CD4-positive, alpha-beta T cell treated with Interleukin-17A for 1 hour (primary cell): ENCODE measurements at regions not wholly inside any gene's neighbourhood (a gene's known extent, or its start where the extent isn't known, plus 50 kb on each side); places are given as distances from the start of the nearest gene placed in this dataset.

Experiments used
- DNase-seq: peaks from one replicate; pipeline ENCODE4 v3.0.0-alpha.2; 2020

GRCh38 chr6:25166955-25167748 lies 112.0 kb upstream of the CARMIL1 start:
- DNase-seq: no peak

- DNase-seq: no peak
Measured at GRCh38 chr6:25167961-25168360, 111.2 kb upstream of the CARMIL1 start.

DNA sequence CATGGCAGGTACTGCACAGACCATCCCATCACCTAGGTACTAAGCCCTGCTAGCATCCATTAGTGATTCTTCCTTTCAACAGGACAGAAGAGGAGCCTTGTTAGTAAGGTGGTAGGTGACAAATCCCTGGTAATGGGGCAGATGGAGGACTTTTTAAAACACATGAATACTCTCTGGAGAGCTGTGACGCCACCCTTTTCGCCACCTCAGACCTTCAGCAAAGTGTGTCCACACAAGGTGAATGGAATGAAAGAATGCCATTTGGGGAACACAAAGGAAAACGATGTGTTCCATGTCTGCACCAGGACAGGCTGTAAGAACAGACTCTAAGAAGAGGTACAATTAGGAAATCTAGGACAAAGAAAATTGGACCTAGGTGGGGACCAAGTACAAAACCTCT lies 110.5 kb upstream of the CARMIL1 start:
- no peak for DNase-seq

DNA sequence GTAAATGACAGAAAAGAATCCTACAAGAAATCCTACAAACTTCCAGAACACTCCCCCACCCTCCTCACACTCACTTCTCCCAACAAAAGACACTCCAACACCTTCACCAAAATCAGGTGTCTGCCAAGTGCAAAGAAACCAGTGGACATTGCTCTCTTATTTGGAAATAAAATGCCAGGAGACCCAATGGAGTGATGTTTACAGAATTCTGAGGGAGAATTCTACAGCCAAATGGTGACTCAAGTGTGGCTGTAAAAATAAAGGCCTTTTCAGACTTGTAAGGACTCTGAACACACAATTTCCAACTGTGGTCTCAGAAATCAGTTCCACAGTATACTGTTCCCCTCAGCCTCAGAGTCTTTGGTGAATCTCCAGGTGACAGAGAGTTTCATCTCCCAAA lies 109.6 kb upstream of the CARMIL1 start:
- no peak for DNase-seq

DNA sequence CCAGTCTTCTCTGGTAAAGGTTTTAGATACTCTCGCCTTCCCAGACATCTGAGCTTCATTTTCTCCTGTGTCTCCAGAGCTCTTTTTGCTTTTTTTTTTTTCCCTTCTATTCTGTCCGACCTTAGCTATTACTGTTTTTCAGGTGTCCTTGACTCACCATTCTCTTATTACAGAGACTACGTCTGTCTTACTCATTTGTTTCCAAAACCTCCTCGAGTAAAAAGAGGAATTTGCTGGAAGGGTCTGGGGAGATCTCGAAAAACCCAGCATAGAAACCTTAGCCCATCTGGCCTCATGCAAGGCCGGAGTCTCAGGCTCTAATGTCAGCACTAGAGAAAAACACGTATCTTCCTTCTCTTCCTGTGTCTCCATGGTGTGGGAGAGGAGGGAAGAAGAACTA lies 109.2 kb upstream of the CARMIL1 start:
- DNase-seq: no peak

- no peak for DNase-seq
Measured at GRCh38 chr6:25170640-25171039, 108.5 kb upstream of the CARMIL1 start.

GRCh38 chr6:25171301-25171700 lies 107.9 kb upstream of the CARMIL1 start:
- no peak for DNase-seq

- DNase-seq: no peak
Measured at GRCh38 chr6:25172819-25173218, 106.4 kb upstream of the CARMIL1 start.

GRCh38 chr6:25173246-25173645 lies 105.9 kb upstream of the CARMIL1 start:
- no peak for DNase-seq

DNA sequence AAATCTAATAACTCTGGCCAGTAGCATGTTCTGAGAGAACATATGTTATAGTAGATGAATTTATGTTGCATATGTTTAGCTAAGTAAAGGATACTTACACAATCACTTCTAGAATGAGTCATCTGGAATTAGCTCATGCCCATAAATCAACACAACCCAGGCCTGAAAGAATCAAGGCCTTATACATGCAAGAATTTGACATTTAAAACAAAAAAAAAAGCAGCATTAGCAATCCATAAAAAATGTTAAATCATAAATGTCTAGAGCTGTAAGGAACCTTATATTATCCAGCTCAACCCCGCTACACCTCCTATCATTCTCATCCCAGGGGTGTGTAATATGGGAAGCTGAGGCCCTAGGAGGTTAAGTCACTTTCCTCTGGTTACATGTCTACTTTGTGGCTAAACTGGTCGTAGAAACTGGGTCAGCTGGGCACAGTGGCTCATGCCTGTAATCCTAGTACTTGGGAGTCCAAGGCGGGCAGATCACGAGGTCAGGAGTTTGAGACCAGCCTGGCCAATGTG lies 105.2 kb upstream of the CARMIL1 start:
- DNase-seq: no peak

DNA sequence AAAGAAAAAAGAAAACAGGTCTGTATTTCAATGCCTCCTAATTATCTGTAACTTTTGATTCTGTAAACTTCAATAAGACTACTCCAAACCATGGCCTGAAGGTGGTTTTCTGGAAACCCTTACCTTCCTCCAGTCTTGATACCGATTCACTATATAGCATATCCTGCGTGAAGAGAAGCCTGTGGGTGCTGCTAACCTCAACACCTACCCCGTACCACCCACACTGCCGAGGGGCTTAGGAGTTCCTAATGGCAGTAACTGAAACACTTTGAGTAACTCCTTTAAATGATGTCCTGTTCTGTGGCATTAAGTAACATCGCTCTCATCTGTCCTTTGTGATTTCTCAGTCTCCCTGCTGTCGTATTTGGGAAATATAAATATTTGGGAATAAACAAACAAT lies 104.5 kb upstream of the CARMIL1 start:
- DNase-seq: no peak

DNA sequence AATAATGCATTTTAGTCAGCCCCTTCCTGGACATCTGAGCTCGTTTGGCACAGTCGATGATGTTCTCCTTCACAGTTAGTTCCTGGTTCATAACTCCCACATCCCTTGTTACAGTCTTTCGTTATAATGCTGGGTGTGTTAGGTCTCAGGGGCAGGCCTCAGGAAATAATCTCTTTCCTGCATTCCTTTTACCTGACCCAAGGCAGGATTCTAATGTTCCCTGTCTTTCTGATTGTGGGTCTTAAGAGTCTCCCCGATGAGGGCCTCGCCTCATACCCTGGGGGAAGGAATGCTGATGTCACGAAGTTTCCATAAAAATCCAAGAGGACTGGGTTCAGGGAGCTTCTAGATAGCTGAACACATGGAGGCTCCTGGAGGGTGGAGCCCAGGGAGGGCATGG lies 104.0 kb upstream of the CARMIL1 start:
- DNase-seq: no peak

DNA sequence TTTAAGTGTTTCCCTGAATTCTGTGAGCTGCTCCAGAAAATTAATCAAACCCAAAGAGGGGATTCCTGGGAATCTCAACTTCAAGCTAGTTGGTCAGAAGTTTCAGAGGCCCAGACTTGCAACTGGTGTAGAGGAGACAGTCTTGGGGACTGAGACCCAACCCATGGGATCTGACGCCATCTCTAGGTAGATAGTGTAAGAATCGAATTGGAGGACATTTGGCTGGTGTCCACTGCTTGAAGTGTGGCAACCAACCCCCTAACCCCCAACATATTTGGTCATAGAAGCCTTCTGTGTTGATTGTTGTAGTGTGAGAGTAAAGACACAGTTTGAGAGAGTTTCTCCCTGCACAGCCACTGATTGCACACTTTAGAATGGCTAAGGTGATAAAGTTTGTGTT lies 103.5 kb upstream of the CARMIL1 start:
- DNase-seq: peak; percentile 12

DNA sequence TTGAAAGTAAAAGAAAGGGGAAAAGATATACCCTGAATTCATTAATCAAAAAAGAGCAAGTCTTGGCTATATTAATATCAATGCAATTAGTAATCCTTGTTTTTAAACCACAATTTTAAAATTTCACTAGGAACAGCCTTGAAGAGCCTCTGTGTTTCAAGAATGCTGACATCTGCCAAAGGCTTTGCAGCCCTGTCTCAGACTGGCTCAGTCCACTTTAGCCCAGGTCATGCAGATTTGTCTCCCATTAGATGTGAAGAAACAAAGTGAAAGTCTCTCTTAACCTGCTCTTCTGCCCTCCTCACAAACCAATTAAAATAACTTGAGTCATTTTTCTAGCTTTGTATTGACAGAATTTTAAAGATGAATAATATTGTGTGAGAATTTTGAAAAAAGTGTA lies 102.7 kb upstream of the CARMIL1 start:
- no peak for DNase-seq

GRCh38 chr6:25177500-25178028 lies 101.6 kb upstream of the CARMIL1 start:
- no peak for DNase-seq

- DNase-seq: no peak
Measured at GRCh38 chr6:25178336-25179035, 100.7 kb upstream of the CARMIL1 start.

DNA sequence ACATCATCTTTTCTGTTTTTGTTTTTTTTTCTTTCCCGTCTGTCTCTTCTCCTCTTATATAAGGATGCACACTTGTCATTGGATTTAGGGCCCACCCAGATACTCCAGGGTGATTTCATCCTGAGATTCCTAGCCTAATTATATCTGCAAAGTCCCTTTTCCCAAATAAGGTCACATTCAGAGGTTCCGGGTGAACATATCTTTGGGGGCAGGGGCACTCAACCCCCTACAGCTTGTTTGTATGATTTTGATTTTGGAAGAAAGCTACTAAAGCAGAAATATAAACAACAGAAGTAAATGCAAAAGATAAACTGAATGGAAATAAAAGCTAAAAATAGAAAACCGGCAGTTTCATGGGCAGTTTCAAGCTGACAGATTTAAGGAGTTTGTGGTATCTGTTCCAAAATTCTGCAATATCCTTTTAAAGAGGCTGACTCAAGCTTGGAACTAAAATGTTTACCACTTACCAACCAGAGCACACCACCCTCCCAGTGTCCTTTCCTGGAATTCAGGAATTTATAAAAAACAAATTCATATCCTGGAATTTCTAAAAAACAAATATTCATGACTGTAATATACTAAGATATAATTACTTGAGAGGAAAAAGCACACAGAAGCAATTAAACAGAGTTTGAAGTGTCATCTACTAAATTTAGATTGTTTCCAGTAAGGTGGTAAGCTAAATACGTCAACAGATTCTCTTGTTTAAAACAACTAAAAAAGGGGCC lies 100.0 kb upstream of the CARMIL1 start:
- DNase-seq: no peak

- DNase-seq: no peak
Measured at GRCh38 chr6:25180630-25181349, 98.4 kb upstream of the CARMIL1 start.

DNA sequence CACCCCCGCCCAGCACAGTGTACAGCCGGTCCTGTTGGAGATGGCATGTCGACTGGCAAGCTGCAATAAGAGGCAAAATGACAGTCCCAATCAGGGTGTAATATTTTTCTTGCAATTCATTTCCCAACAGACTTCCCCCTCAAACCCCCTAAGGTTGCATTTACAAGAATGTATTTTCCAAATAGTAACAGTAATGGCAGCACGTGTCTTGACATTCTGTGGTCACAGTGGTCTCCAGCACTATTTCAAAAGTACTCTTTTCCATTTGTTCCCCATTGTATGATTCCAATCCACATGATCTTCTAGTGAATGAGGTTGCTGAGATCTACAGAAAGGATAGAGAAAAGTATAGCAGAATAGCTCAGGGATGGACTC lies 97.8 kb upstream of the CARMIL1 start:
- DNase-seq: no peak

- no peak for DNase-seq
Measured at GRCh38 chr6:25181923-25182322, 97.3 kb upstream of the CARMIL1 start.

DNA sequence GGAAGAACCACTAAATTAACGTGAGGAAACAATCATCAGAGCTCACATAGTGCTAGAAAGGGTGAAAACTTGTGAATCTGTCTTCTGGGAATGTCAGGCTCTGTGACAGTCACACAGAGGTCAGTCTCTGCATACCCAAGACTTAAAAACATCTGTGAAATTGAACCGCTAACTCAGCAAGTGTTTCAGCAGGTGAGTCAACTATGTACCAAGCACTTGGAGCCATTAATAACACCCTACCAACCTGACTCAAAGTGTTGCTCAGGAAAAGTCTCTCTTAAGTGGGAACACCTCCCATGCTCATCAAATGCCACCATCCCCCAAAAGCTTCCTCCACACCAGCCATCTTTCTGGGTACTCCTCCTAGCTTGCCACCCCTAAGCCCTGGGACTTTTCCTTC lies 92.3 kb upstream of the CARMIL1 start:
- DNase-seq: no peak

- DNase-seq: no peak
Measured at GRCh38 chr6:25188232-25188631, 90.9 kb upstream of the CARMIL1 start.
